ENCODE measurements at regions not wholly inside any gene's neighbourhood (a gene's known extent, or its start where the extent isn't known, plus 50 kb on each side); places are given as distances from the start of the nearest gene placed in this dataset.

GRCh38 chr9:29830821-29831220 lies 2257.5 kb upstream of the C9orf72 start:
- in situ Hi-C loops (cut with HindIII; ENCODE audit: low sequenced_read_pairs) = no loop called here

DNA sequence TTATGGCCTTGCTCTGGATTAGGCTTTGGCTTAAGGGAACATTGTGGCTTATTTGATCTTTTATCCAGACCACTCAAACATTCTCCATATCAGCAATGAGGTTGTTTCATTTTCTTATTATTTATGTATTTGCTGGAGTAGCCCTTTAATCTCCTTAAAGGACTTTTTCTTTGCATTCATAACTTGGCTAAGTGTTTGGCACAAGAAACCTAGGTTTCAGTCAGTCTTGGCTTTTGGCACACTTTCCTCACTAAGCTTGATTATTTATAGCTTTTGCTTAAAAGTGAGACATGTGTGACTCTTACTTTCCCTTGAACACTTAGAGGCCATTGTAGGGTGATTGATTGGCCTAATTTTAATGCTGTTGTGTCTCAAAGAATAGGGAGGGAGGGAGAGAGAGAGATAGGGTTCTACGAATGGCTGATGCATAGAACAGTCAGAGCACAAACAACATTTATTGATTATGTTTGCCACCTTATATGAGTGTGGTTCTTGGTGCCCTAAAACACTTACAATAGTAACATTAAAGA lies 2265.3 kb upstream of the C9orf72 start:
- in situ Hi-C loops (cut with HindIII; ENCODE audit: low sequenced_read_pairs) = no loop called here

DNA sequence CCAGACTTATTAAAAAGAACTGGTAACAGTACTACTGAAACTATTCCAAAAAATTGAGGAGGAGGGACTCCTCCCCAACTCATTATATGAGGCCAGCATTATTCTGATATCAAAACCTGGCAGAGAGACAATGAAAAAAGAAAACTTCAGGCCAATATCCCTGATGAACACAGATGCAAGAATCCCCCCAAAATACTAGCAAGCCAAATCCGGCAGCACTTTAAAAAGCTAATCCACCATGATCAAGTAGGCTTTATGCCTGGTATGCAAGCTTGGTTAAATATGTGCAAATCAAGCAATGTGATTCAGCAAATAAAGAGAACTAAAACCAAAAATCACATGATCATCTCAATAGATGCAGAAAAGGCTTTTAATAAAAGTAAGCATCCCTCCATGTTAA lies 2271.0 kb upstream of the C9orf72 start:
- in situ Hi-C loops (cut with HindIII; ENCODE audit: low sequenced_read_pairs) = no loop called here

DNA sequence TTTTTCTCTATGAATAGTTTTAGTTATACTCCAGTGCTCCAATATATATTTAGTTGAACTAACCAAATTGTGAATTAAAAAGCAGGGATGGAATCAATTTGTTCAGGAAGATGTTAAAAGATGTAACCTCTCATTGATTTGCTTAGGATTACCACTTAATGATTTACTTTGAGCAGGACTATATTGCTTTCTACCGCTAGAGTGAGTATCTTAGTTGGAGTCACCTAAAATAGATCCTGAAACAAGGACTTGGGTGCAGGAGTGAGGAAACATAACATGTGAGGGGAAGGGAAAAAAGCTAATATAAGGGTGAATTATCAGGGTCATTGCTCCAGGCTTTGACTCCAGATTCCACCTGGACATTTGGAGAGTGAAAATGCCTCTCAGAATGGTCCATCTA lies 2277.4 kb upstream of the C9orf72 start:
- in situ Hi-C loops (cut with HindIII; ENCODE audit: low sequenced_read_pairs) = no loop called here

- in situ Hi-C loops (cut with HindIII; ENCODE audit: low sequenced_read_pairs) = no loop called here
These were observed 2288.5 kb upstream of the C9orf72 start for GRCh38 chr9:29861803-29862202.

GRCh38 chr9:29865764-29866313 lies 2292.6 kb upstream of the C9orf72 start:
- in situ Hi-C loops (cut with HindIII; ENCODE audit: low sequenced_read_pairs) = no loop called here

GRCh38 chr9:29866556-29866955 lies 2293.3 kb upstream of the C9orf72 start:
- in situ Hi-C loops (cut with HindIII; ENCODE audit: low sequenced_read_pairs) = no loop called here

DNA sequence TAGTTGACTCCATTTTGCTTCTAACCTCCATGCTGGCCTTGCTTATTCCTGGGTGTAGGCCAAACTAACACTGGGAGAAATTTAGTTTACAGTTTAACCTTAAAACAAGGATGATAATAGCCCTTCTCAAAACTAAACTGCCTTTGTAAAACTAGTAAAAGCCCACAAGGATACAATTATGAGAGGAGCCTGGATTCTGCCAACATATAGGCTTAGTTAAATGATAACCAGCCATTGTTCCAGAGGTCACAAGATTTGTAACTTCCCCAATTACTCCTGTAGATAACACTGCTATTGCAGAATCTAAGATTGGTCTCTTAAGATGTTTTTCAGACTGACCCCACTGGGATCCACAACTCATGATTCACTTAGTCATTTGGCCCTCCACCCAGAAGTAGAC lies 2300.3 kb upstream of the C9orf72 start:
- in situ Hi-C loops (cut with HindIII; ENCODE audit: low sequenced_read_pairs) = no loop called here

- in situ Hi-C loops (cut with HindIII; ENCODE audit: low sequenced_read_pairs) = no loop called here
These were observed 2302.3 kb upstream of the C9orf72 start for GRCh38 chr9:29875547-29875946.

DNA sequence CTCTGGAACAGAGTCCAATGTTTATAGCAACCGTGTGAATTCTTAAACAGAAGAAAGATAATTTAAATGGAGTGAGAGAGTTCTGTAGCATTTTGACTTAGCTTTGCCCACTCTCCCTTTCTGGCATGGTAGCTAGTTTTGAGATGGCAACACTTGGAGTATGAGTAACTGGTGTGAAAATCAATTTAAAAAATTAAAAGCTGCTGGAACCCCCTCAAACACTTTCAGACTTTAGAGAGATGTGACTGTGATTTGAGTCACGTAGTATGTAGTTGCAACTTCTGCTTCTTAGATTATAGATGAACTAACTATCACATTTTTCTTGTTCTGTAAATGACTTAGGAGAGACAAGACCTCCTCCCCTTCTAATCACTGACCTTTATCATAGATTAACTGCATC lies 2309.5 kb upstream of the C9orf72 start:
- in situ Hi-C loops (cut with HindIII; ENCODE audit: low sequenced_read_pairs) = no loop called here

DNA sequence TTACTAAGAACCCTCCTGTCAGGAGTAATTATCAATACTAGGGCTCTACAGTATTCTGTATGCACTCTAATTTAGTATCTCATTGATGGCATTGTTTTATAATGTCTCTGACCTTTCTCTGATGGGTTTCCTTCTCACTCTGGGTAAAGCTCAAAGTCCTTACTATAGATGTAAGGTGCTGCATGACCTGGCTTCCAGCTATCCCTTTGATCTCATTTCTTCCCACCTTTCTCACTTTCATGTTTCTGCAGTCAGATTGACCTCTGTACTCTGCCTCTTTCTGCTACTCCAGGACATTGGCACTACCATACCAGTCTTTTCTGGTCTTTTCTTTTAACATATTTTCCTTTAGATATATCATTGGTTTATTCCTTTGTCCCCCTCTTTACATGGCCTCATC lies 2332.8 kb upstream of the C9orf72 start:
- in situ Hi-C loops (cut with HindIII; ENCODE audit: low sequenced_read_pairs) = no loop called here

DNA sequence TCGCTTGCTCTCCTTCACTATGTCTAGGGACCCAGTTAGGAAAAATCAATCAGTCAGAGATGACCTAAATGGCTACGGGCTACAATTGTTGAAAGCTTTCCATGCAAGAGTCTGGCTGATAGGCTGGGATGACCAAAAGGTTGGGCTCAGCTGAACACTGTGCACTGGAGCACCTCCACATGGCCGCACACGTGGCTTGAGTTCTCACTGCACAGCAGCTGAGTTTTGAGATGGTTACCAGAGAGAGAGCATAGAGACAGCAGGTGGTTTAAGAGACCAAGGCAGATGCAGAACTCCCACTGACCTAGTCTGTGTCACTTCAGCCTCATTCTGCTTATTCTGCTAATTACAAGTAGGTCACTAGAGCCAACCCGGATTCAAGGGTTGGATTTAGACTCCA lies 2354.8 kb upstream of the C9orf72 start:
- in situ Hi-C loops (cut with HindIII; ENCODE audit: low sequenced_read_pairs) = no loop called here

- in situ Hi-C loops (cut with HindIII; ENCODE audit: low sequenced_read_pairs) = no loop called here
These were observed 2366.3 kb upstream of the C9orf72 start for GRCh38 chr9:29939559-29939958.

GRCh38 chr9:29945012-29945411 lies 2371.7 kb upstream of the C9orf72 start:
- in situ Hi-C loops (cut with HindIII; ENCODE audit: low sequenced_read_pairs) = no loop called here

GRCh38 chr9:29958469-29958868 lies 2385.2 kb upstream of the C9orf72 start:
- in situ Hi-C loops (cut with HindIII; ENCODE audit: low sequenced_read_pairs) = no loop called here

- in situ Hi-C loops (cut with HindIII; ENCODE audit: low sequenced_read_pairs) = no loop called here
These were observed 2392.6 kb upstream of the C9orf72 start for GRCh38 chr9:29965834-29966233.

- in situ Hi-C loops (cut with HindIII; ENCODE audit: low sequenced_read_pairs) = no loop called here
These were observed 2393.0 kb upstream of the C9orf72 start for GRCh38 chr9:29966247-29966646.

DNA sequence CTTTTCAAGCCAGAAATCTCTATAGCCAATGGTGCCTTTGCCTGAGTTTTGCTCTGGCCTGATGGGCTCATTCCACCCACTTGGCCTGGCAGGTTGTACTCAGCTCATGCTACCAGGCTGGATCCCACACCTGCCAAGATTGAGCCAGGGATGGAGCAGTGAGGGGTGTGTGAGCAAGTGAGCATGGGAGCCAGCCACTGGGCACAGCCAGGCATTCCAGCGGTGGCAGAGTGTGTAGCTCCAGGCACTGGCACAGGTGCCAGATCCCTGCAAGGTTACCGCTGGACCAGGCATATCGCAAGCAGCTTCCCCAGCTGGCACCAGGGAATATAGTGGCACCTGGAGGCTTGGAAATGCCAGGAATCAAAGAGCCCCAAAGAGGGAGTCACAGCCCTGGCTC lies 2395.6 kb upstream of the C9orf72 start:
- in situ Hi-C loops (cut with HindIII; ENCODE audit: low sequenced_read_pairs) = no loop called here

DNA sequence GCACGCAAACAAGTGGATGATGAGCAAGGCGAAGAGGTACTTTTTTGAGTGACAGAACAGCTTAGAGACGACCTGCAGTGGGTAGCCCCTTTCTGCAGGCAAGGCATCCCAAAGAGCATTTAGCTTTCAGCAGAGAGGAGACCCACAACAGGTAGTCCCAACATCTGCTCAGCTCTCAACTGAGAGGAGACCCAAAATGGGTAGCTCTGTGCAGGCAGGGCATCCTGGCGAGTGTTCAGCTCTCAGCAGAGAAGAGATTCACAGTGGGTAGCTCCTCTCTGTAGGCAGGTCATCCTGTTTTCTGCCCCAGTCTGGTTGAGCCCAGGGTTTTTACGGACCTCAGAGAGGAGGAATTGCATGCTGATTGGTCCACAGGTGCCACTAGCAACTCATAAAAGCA lies 2396.1 kb upstream of the C9orf72 start:
- in situ Hi-C loops (cut with HindIII; ENCODE audit: low sequenced_read_pairs) = no loop called here

- in situ Hi-C loops (cut with HindIII; ENCODE audit: low sequenced_read_pairs) = no loop called here
These were observed 2396.8 kb upstream of the C9orf72 start for GRCh38 chr9:29969856-29970647.

GRCh38 chr9:29974197-29974596 lies 2400.9 kb upstream of the C9orf72 start:
- in situ Hi-C loops (cut with HindIII; ENCODE audit: low sequenced_read_pairs) = no loop called here

DNA sequence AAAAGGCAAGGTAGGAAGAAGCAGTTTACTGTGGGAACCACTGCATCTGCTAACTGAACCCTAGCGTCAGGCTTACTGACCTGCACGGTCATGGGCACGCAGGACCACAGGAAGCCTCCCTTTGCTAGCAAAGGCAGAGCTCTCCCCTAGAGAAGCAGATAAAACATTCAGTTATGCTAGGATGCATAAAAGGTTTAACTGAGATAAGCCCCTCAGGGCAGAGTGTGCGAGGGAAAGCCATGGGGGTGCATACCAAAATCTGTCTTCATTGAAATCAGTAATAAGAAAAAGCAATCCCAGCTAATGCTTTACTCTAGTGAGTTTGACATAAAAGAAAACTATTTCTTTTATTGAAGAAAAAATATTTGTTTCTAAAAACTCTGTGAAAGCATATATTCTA lies 2403.7 kb upstream of the C9orf72 start:
- in situ Hi-C loops (cut with HindIII; ENCODE audit: low sequenced_read_pairs) = no loop called here

DNA sequence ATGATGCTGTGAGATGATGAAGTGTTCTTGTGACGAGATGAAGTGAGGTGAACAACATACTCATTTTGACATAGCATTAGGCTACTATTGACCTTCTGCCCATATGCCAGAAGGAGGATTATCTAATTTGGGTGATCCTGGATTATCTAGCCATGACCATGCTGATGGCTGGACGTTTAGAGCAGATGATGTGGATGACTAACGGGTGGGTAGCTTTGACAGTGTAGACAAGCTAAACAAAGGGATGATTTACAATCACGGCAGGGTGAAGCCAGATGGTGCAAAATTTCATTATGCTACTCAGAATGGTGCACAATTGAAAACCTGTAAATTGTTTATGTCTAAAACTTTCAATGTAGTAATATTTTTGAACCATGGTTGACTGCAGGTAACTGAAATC lies 2403.4 kb upstream of the ACO1 start:
- in situ Hi-C loops (cut with HindIII; ENCODE audit: low sequenced_read_pairs) = no loop called here

Measured in DLD1 (cell line).